A673 (cell line): ENCODE measurements at regions not wholly inside any gene's neighbourhood (a gene's known extent, or its start where the extent isn't known, plus 50 kb on each side); places are given as distances from the start of the nearest gene placed in this dataset.
A peak's percentile ranks its signal among the peaks of the same experiment; 100 is the strongest.

Experiments used
- BruUV-seq: library from RNA; stranded (reverse); fragments of 400-500 nt; replicated peaks from 2 replicates; lab custom pipeline; 2021; lab: Mats Ljungman, UMichigan
- CTCF ChIA-PET: fragments of 300-600 bp; sonication (Branson Sonifier 250); formaldehyde crosslinking; loops from one replicate; lab custom pipeline; 2022; ENCODE audit warnings: antibody characterized with exemption; lab: Charles Lee
- POLR2A ChIA-PET: fragments of 300-600 bp; sonication (Branson Sonifier 250); formaldehyde crosslinking; loops from one replicate; lab custom pipeline; 2022; ENCODE audit warnings: antibody characterized with exemption; ENCODE audit not compliant: low non-redundant PET; lab: Charles Lee
- DNase-seq: peaks from one replicate; pipeline ENCODE4 v3.0.0-alpha.2; 2015; ENCODE audit warnings: low spot score
- H3K27ac ChIP-seq: fragments of 200-600 bp; sonication (generic); 2 replicates; pipeline ENCODE4 v1.5.1; 2016; ENCODE audit warnings: mixed run types, low read depth, mild to moderate bottlenecking, mixed read lengths, antibody characterized with exemption, low read length; ENCODE audit not compliant: poor library complexity, severe bottlenecking
- H3K27me3 ChIP-seq: fragments of 200-600 bp; sonication (generic); replicated peaks from 2 replicates; pipeline ENCODE4 v1.6.1; 2017; ENCODE audit warnings: mixed run types, low read depth, mild to moderate bottlenecking, mixed read lengths, antibody characterized with exemption, low read length; ENCODE audit not compliant: insufficient read depth, poor library complexity
- H3K36me3 ChIP-seq: fragments of 200-600 bp; sonication (generic); 2 replicates; pipeline ENCODE4 v1.6.1; 2016; ENCODE audit warnings: mixed run types, mild to moderate bottlenecking, mixed read lengths, antibody characterized with exemption, low read length; ENCODE audit not compliant: insufficient read depth, poor library complexity, severe bottlenecking
- H3K4me1 ChIP-seq: fragments of 200-600 bp; sonication (generic); 2 replicates; pipeline ENCODE4 v1.6.1; 2017; ENCODE audit warnings: mixed run types, mild to moderate bottlenecking, mixed read lengths, antibody characterized with exemption, low read length; ENCODE audit not compliant: insufficient read depth, poor library complexity, severe bottlenecking
- H3K4me3 ChIP-seq: fragments of 200-600 bp; sonication (generic); 2 replicates; pipeline ENCODE4 v1.5.1; 2016; ENCODE audit warnings: low read depth, mixed run types, mild to moderate bottlenecking, mixed read lengths, low read length; ENCODE audit not compliant: poor library complexity, severe bottlenecking
- H3K9me3 ChIP-seq: fragments of 200-600 bp; sonication (generic); 2 replicates; pipeline ENCODE4 v1.6.1; 2016; ENCODE audit warnings: mixed run types, low read depth, mild to moderate bottlenecking, mixed read lengths, antibody characterized with exemption, low read length; ENCODE audit not compliant: poor library complexity, severe bottlenecking
- CTCF ChIP-seq: fragments of 300-800, 200-600 bp; sonication (generic); conservative IDR thresholded peaks from 2 replicates; pipeline ENCODE4 v1.5.1; 2017; ENCODE audit warnings: low read depth, mild to moderate bottlenecking, antibody characterized with exemption, low read length, moderate library complexity, mixed read lengths
- EZH2 ChIP-seq: fragments of 200-600 bp; sonication (generic); IDR thresholded peaks from 2 replicates; pipeline ENCODE4 v1.6.1; 2017; ENCODE audit warnings: borderline replicate concordance, low read depth, mild to moderate bottlenecking, mixed read lengths, antibody characterized with exemption, low read length; ENCODE audit not compliant: poor library complexity, severe bottlenecking
- intact Hi-C: fragments of 100-400 bp; cut with micrococcal nuclease; formaldehyde crosslinking; loops from one replicate; pipeline ENCODE4 v1.10.0; 2022; ENCODE audit not compliant: unreplicated experiment

GRCh38 chr16:64617836-64618476, 503.9 kb downstream of the CDH11 start:
- no peak for DNase-seq
- POLR2A ChIA-PET = no interaction called here
- Histone ChIP-seq H3K4me3 (no peak overlapping the region), H3K27ac (no peak overlapping the region), H3K4me1 (peaks cover 12% of the 10 kb centered on the region), H3K9me3 (no peaks in the 10 kb centered on the region), H3K36me3 (no peaks in the 10 kb centered on the region), H3K27me3 (no peaks in the 10 kb centered on the region)
- no peak for TF ChIP-seq EZH2
- no peak for TF ChIP-seq CTCF
- BruUV-seq = no TSS peak
- intact Hi-C loops = no loop called here
- CTCF ChIA-PET = no interaction called here

GRCh38 chr16:64615630-64616280, 506.1 kb downstream of the CDH11 start:
- Histone ChIP-seq H3K27ac (no peak overlapping the region), H3K4me1 (peaks cover 12% of the 10 kb centered on the region), H3K4me3 (no peak overlapping the region), H3K9me3 (no peaks in the 10 kb centered on the region), H3K36me3 (no peaks in the 10 kb centered on the region), H3K27me3 (no peaks in the 10 kb centered on the region)
- CTCF ChIA-PET = no interaction called here
- intact Hi-C loops = no loop called here
- POLR2A ChIA-PET = no interaction called here
- DNase-seq = peak; percentile 84
- no TSS peak for BruUV-seq
- TF ChIP-seq EZH2 (no peak), CTCF (no peak)

GRCh38 chr16:64596196-64596595, 525.7 kb downstream of the CDH11 start:
- BruUV-seq = no TSS peak
- H3K27me3 ChIP-seq = no peaks in the 10 kb centered on the region
- H3K27ac ChIP-seq = no peak overlapping the region
- H3K36me3 ChIP-seq = no peaks in the 10 kb centered on the region
- no peak for DNase-seq
- no peaks in the 10 kb centered on the region for H3K4me1 ChIP-seq
- intact Hi-C loops = no loop called here
- CTCF ChIA-PET = no interaction called here
- POLR2A ChIA-PET = no interaction called here
- no peak overlapping the region for H3K4me3 ChIP-seq
- TF ChIP-seq EZH2 (no peak), CTCF (no peak)
- no peaks in the 10 kb centered on the region for H3K9me3 ChIP-seq
